ENCODE measurements at regions not wholly inside any gene's neighbourhood (a gene's known extent, or its start where the extent isn't known, plus 50 kb on each side); places are given as distances from the start of the nearest gene placed in this dataset.

GRCh38 chr2:238706163-238706562, 141.7 kb upstream of the TWIST2 start:
- TF ChIP-seq CTCF (IDR thresholded peaks at IDR 0.05) (no peak), POLR2A (IDR thresholded peaks at IDR 0.05) (no peak)
